Body of pancreas (tissue), 4 donors: ENCODE measurements at regions not wholly inside any gene's neighbourhood (a gene's known extent, or its start where the extent isn't known, plus 50 kb on each side); places are given as distances from the start of the nearest gene placed in this dataset.

Experiments
- ATAC-seq: fragments of 150-250 bp; one replicate; pipeline ENCODE4 v1.9.1; 2016
- DNase-seq, 4 donors: peaks; one replicate each; pipeline ENCODE4 v3.0.0-alpha.2; 2019
- H3K27ac ChIP-seq, 4 donors: fragments of 200-600 bp; sonication (generic); 1 replicate in 3 of 4; 2 replicates in 1 of 4; pipeline versions ENCODE4 v1.5.1 to v1.6.1; 2016 to 2019; ENCODE audit warnings: mild to moderate bottlenecking in 1 of 4, mixed read lengths in 1 of 4, moderate library complexity in 1 of 4
- H3K27me3 ChIP-seq, 2 donors: fragments of 200-600 bp; sonication (generic); one replicate each; pipeline ENCODE4 v1.6.0; 2016; ENCODE audit warnings: mild to moderate bottlenecking in 1 of 2
- H3K36me3 ChIP-seq, 2 donors: fragments of 200-600 bp; sonication (generic); replicated peaks in 1 of 2; 2 replicates each; pipeline ENCODE4 v1.5.1; 2016; ENCODE audit warnings: low read depth in 2 of 2; ENCODE audit not compliant: insufficient read depth in 1 of 2
- H3K4me1 ChIP-seq: fragments of 200-600 bp; sonication (generic); one replicate; pipeline ENCODE4 v1.6.0; 2016
- H3K4me3 ChIP-seq, 2 donors: fragments of 200-600 bp; sonication (generic); 1 replicate in 1 of 2; 2 replicates in 1 of 2; pipeline ENCODE4 v1.5.1; 2016 to 2019
- H3K9me3 ChIP-seq, 3 donors: fragments of 200-600 bp; sonication (generic); 1 replicate in 2 of 3; 2 replicates in 1 of 3; pipeline ENCODE4 v1.5.1; 2016
- CTCF ChIP-seq, 7 experiments: fragments of 450-650 bp in 4 of 7; fragments of 200-600 bp in 3 of 7; sonication (generic) in 3 of 7; IDR thresholded peaks; one replicate each; pipeline ENCODE4 v1.5.1; 2016 to 2019; ENCODE audit warnings: antibody characterized with exemption in 7 of 7
- POLR2A ChIP-seq, 3 donors: fragments of 450-650 bp; IDR thresholded peaks; one replicate each; pipeline ENCODE4 v1.6.1; 2016; ENCODE audit warnings: antibody characterized with exemption in 3 of 3, mild to moderate bottlenecking in 2 of 3
- WGBS, 2 donors: methylation state at CpG; one replicate each; pipeline ENCODE4 v1.1.5; 2017; 5-methylcytosine and 5-hydroxymethylcytosine counted together
- intact Hi-C: fragments of 100-400 bp; cut with DNase I; formaldehyde crosslinking; loops from one replicate; pipeline ENCODE4 v1.15.1; 2023

- 62 to 69% methylated on average over 5 of the region's 5 CpGs for WGBS, 2 donors
Observed at GRCh38 chr10:128833671-128834070, 633.4 kb upstream of the MGMT start.

GRCh38 chr10:128835361-128835760 lies 631.7 kb upstream of the MGMT start:
- TF ChIP-seq POLR2A (IDR thresholded peaks at IDR 0.05) (no peak), CTCF (IDR thresholded peaks at IDR 0.05) (no peak)
- WGBS, 2 donors = 66 to 80% methylated on average over 3 to 5 of the region's 5 CpGs
- Histone ChIP-seq H3K27ac (no peak overlapping the region), H3K4me1 (no peaks in the 10 kb centered on the region), H3K27me3 (no peaks in the 10 kb centered on the region), H3K9me3 (no peaks in the 10 kb centered on the region), H3K36me3 (no peaks in the 10 kb centered on the region), H3K4me3 (no peak overlapping the region)
- intact Hi-C loops = no loop called here
- DNase-seq (no peak), ATAC-seq (no peak)

More at GRCh38 chr10:128833671-128834070, 633.4 kb upstream of the MGMT start:
- DNase-seq = no peak
- H3K9me3 ChIP-seq = no peaks in the 10 kb centered on the region
- no peaks in the 10 kb centered on the region for H3K27me3 ChIP-seq
- H3K4me3 ChIP-seq = no peak overlapping the region
- TF ChIP-seq POLR2A (IDR thresholded peaks at IDR 0.05) (no peak), CTCF (IDR thresholded peaks at IDR 0.05) (no peak)
- no peak for ATAC-seq
- no peak overlapping the region for H3K27ac ChIP-seq
- no peaks in the 10 kb centered on the region for H3K4me1 ChIP-seq
- intact Hi-C loops = no loop called here
- H3K36me3 ChIP-seq = no peaks in the 10 kb centered on the region

- Histone ChIP-seq H3K27me3 (no peaks in the 10 kb centered on the region), H3K4me1 (no peaks in the 10 kb centered on the region), H3K9me3 (no peaks in the 10 kb centered on the region), H3K36me3 (no peaks in the 10 kb centered on the region), H3K27ac (no peak overlapping the region), H3K4me3 (no peak overlapping the region)
- DNase-seq (no peak), ATAC-seq (no peak)
- 69 to 80% methylated on average over 2 of the region's 2 CpGs for WGBS, 2 donors
- TF ChIP-seq POLR2A (IDR thresholded peaks at IDR 0.05) = no peak
- no peak for TF ChIP-seq CTCF (IDR thresholded peaks at IDR 0.05)
- intact Hi-C loops = no loop called here
Observed at GRCh38 chr10:128837478-128837877, 629.6 kb upstream of the MGMT start.

GRCh38 chr10:128839134-128839533 lies 627.9 kb upstream of the MGMT start:
- WGBS, 2 donors = 83% methylated on average over 9 of the region's 9 CpGs
- Histone ChIP-seq H3K9me3 (no peaks in the 10 kb centered on the region), H3K4me3 (no peak overlapping the region), H3K27ac (no peak overlapping the region), H3K36me3 (no peaks in the 10 kb centered on the region), H3K27me3 (no peaks in the 10 kb centered on the region), H3K4me1 (no peaks in the 10 kb centered on the region)
- intact Hi-C loops = no loop called here
- ATAC-seq (no peak), DNase-seq (no peak)
- TF ChIP-seq POLR2A (IDR thresholded peaks at IDR 0.05) = no peak
- no peak for TF ChIP-seq CTCF (IDR thresholded peaks at IDR 0.05)

- H3K36me3 ChIP-seq = no peaks in the 10 kb centered on the region
- no peaks in the 10 kb centered on the region for H3K4me1 ChIP-seq
- intact Hi-C loops = no loop called here
- H3K27me3 ChIP-seq = no peaks in the 10 kb centered on the region
- no peak for ATAC-seq
- H3K4me3 ChIP-seq = no peak overlapping the region
- TF ChIP-seq CTCF (IDR thresholded peaks at IDR 0.05) (no peak), POLR2A (IDR thresholded peaks at IDR 0.05) (no peak)
- no peaks in the 10 kb centered on the region for H3K9me3 ChIP-seq
- H3K27ac ChIP-seq = no peak overlapping the region
- no peak for DNase-seq
Observed at GRCh38 chr10:128839701-128840100, 627.3 kb upstream of the MGMT start.
